ENCODE measurements at regions not wholly inside any gene's neighbourhood (a gene's known extent, or its start where the extent isn't known, plus 50 kb on each side); places are given as distances from the start of the nearest gene placed in this dataset.

GRCh38 chr11:15509082-15509481 is 394.4 kb downstream of the INSC start:
- no peaks in the 10 kb centered on the region for H3K27me3 ChIP-seq
- no peak overlapping the region for H3K27ac ChIP-seq
- H3K36me3 ChIP-seq, result no peaks in the 10 kb centered on the region
- ATAC-seq (no peak), DNase-seq (no peak)
- no peak for TF ChIP-seq CTCF (IDR thresholded peaks at IDR 0.05)
- intact Hi-C loops (cut with DNase I), result no loop called here
- peaks cover 0 to 27% (median 1%) of the 10 kb centered on the region in 11 donors for H3K9me3 ChIP-seq
- no peak overlapping the region for H3K4me3 ChIP-seq
- H3K4me1 ChIP-seq, result no peaks in the 10 kb centered on the region
- 97 to 99% methylated on average over 2 of the region's 2 CpGs for WGBS, 2 donors

- no peaks in the 10 kb centered on the region for H3K27me3 ChIP-seq
- no peaks in the 10 kb centered on the region for H3K4me1 ChIP-seq
- no peak for ATAC-seq
- TF ChIP-seq CTCF (IDR thresholded peaks at IDR 0.05), result no peak
- no peak overlapping the region for H3K4me3 ChIP-seq
- 61 to 74% methylated on average over 2 of the region's 2 CpGs for WGBS, 2 donors
- H3K36me3 ChIP-seq, result no peaks in the 10 kb centered on the region
- DNase-seq, result no peak
- H3K9me3 ChIP-seq, result peaks cover 0 to 50% (median 15%) of the 10 kb centered on the region in 11 donors
- H3K27ac ChIP-seq, result no peak overlapping the region
- intact Hi-C loops (cut with DNase I), result no loop called here
These were observed 404.5 kb downstream of the INSC start for GRCh38 chr11:15519124-15519791.

GRCh38 chr11:15519911-15520310 is 405.2 kb downstream of the INSC start:
- WGBS, 2 donors, result 73% methylated on average over 2 of the region's 2 CpGs

GRCh38 chr11:15523543-15523942 is 408.8 kb downstream of the INSC start:
- intact Hi-C loops (cut with DNase I), result no loop called here
- Histone ChIP-seq H3K9me3 (peaks cover 0 to 44% (median 16%) of the 10 kb centered on the region in 11 donors), H3K27me3 (no peaks in the 10 kb centered on the region), H3K27ac (no peak overlapping the region), H3K4me3 (no peak overlapping the region), H3K36me3 (no peaks in the 10 kb centered on the region), H3K4me1 (no peaks in the 10 kb centered on the region)
- 76 to 92% methylated on average over 2 of the region's 2 CpGs for WGBS, 2 donors
- DNase-seq (no peak), ATAC-seq (no peak)
- TF ChIP-seq CTCF (IDR thresholded peaks at IDR 0.05), result no peak

More at GRCh38 chr11:15519911-15520310, 405.2 kb downstream of the INSC start:
- H3K27me3 ChIP-seq, result no peaks in the 10 kb centered on the region
- intact Hi-C loops (cut with DNase I), result no loop called here
- no peak overlapping the region for H3K27ac ChIP-seq
- ATAC-seq (no peak), DNase-seq (no peak)
- no peaks in the 10 kb centered on the region for H3K36me3 ChIP-seq
- H3K4me3 ChIP-seq, result no peak overlapping the region
- no peak for TF ChIP-seq CTCF (IDR thresholded peaks at IDR 0.05)
- peaks cover 0 to 43% (median 13%) of the 10 kb centered on the region in 11 donors for H3K9me3 ChIP-seq
- no peaks in the 10 kb centered on the region for H3K4me1 ChIP-seq

Data from heart right ventricle (tissue), 16 donors.